ENCODE measurements at regions not wholly inside any gene's neighbourhood (a gene's known extent, or its start where the extent isn't known, plus 50 kb on each side); places are given as distances from the start of the nearest gene placed in this dataset.

DNA sequence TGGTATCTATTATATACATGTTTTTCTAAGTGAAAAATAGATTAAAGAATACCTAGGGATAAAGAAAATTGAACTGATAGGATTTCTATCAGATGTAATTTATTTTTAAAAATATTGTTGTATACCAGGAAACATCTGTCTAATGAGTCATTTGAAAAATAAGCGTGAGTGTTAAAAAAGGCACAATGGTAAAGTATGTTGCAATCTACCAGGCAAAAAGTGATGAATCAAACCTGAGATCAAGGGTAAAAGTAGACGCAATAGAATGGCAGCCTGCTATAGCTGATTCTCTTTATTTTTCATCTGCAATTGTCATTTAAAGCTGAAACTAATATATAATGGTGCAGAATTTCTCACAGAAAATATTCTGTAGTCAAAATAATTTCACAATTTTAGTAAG lies 1119.6 kb downstream of the PCDH18 start:
- no peak overlapping the region for H3K56ac ChIP-seq (ENCODE audit: extremely low read depth, insufficient read depth, low read length)
- no peak overlapping the region for H2BK5ac ChIP-seq (ENCODE audit: low read depth, low read length, poor library complexity, severe bottlenecking)
- no peaks in the 10 kb centered on the region for H3K9me3 ChIP-seq (ENCODE audit: control insufficient read depth, insufficient read depth, low read length)
- H3K4me3 ChIP-seq (ENCODE audit: insufficient read depth, low read depth, low read length): no peak overlapping the region
- WGBS, 2 experiments (ENCODE audit: extremely low coverage in 2 of 2, insufficient read length in 1 of 2): no CpG with 5 or more reads among the region's 2 CpGs
- TF ChIP-seq CHD1 (IDR thresholded peaks at IDR 0.05; ENCODE audit: low read depth, low read length): no peak
- TF ChIP-seq MAZ (IDR thresholded peaks at IDR 0.05; ENCODE audit: borderline replicate concordance, low read depth, low read length): no peak
- no peak for TF ChIP-seq RAD21 (IDR thresholded peaks at IDR 0.05; ENCODE audit: low read length)
- TF ChIP-seq CEBPB (IDR thresholded peaks at IDR 0.05; ENCODE audit: low read depth, low read length): peak; percentile 69
- no peak overlapping the region for H2BK15ac ChIP-seq (ENCODE audit: low read depth, low read length)
- H3K14ac ChIP-seq (replicated peaks; ENCODE audit: low read depth, low read length): no peak overlapping the region
- no peak overlapping the region for H4K8ac ChIP-seq (ENCODE audit: low read depth in 2 of 2, low read length in 2 of 2)
- no peaks in the 10 kb centered on the region for H3K27me3 ChIP-seq (ENCODE audit: control insufficient read depth, insufficient read depth, low read length)
- H3K4me1 ChIP-seq (ENCODE audit: control insufficient read depth, insufficient read depth, low read length): no peaks in the 10 kb centered on the region
- CTCF ChIA-PET: no interaction called here
- no peak overlapping the region for H2BK120ac ChIP-seq (ENCODE audit: low read depth, low read length)
- H3K23ac ChIP-seq (ENCODE audit: low read depth, low read length): no peak overlapping the region
- H3K36me3 ChIP-seq (ENCODE audit: control insufficient read depth, insufficient read depth, low read length): no peaks in the 10 kb centered on the region
- intact Hi-C loops (cut with micrococcal nuclease): no loop called here
- no peaks in the 10 kb centered on the region for H3K79me1 ChIP-seq (ENCODE audit: low read depth in 1 of 2, low read length in 2 of 2)
- H4K5ac ChIP-seq (ENCODE audit: low read depth, low read length): no peak overlapping the region
- no peak overlapping the region for H4K91ac ChIP-seq (ENCODE audit: insufficient read depth, low read depth, low read length)
- H3K9ac ChIP-seq (ENCODE audit: low read depth, low read length): no peak overlapping the region
- ATAC-seq (ENCODE audit: low read depth): no peak
- no peak overlapping the region for H3K4ac ChIP-seq (ENCODE audit: low read depth, low read length)
- H3K4me2 ChIP-seq (ENCODE audit: low read depth, low read length): no peak overlapping the region
- no peak overlapping the region for H2BK20ac ChIP-seq (ENCODE audit: low read depth, low read length)
- no peaks in the 10 kb centered on the region for H3K9me1 ChIP-seq (ENCODE audit: insufficient read depth, low read length)
- no peak overlapping the region for H2AFZ ChIP-seq (replicated peaks; ENCODE audit: low read length, poor library complexity)
- H3K18ac ChIP-seq (ENCODE audit: low read depth, low read length): no peak overlapping the region
- DNase-seq: peak; percentile 1
- no TSS peak for BruUV-seq (replicated peaks)
- no peaks in the 10 kb centered on the region for H4K20me1 ChIP-seq (ENCODE audit: insufficient read depth, low read length)
- H2AK5ac ChIP-seq (ENCODE audit: low read depth, low read length): no peak overlapping the region
- dilution Hi-C loops (cut with HindIII; ENCODE audit: low sequenced_read_pairs, unreplicated experiment): no loop called here
- in situ Hi-C loops (cut with MboI; ENCODE audit: low sequenced_read_pairs): no loop called here
- no peak overlapping the region for H3K27ac ChIP-seq (ENCODE audit: insufficient read depth, low read length)
- POLR2A ChIA-PET (ENCODE audit: unreplicated experiment): no interaction called here
- H2AK9ac ChIP-seq (replicated peaks; ENCODE audit: low read depth, low read length, poor library complexity): no peak overlapping the region

All from IMR-90 (cell line).